Omental fat pad (tissue), 3 donors: ENCODE measurements at regions not wholly inside any gene's neighbourhood (a gene's known extent, or its start where the extent isn't known, plus 50 kb on each side); places are given as distances from the start of the nearest gene placed in this dataset.

ENCODE experiments used
- ATAC-seq: fragments of 150-250 bp; one replicate; pipeline ENCODE4 v1.9.1; 2016; ENCODE audit warnings: mild to moderate bottlenecking, moderate library complexity; ENCODE audit not compliant: low FRiP score
- DNase-seq: peaks from one replicate; pipeline ENCODE4 v3.0.0-alpha.2; 2019; ENCODE audit warnings: low spot score
- TF ChIP-seq, protein P1 (sequence below), 3 donors: fragments of 450-650 bp; IDR thresholded peaks; one replicate each; pipeline ENCODE4 v1.5.1; 2016 to 2017; ENCODE audit warnings: antibody characterized with exemption in 3 of 3, mild to moderate bottlenecking in 3 of 3, moderate library complexity in 2 of 3

DNA sequence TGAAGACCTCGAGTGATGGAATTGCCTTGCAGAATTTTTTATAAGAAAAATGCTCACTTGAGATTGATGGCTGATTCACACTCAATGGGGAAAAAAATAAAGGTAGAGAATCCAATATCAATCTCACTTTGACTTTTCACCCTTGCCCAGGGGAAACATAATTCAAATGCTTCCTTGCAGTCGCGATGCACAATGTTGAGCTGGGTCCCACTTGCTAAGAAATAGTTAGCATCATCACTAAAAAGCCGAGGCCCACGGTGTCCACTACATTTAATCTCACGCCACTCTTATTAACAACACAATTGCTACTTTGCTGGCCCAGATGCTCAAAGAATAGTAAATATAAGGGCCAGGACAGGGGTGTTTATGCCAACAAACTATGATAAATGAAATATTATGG lies 223.4 kb downstream of the SPTSSA start:
- ATAC-seq (no peak), DNase-seq (no peak)
- TF ChIP-seq, protein P1, sequence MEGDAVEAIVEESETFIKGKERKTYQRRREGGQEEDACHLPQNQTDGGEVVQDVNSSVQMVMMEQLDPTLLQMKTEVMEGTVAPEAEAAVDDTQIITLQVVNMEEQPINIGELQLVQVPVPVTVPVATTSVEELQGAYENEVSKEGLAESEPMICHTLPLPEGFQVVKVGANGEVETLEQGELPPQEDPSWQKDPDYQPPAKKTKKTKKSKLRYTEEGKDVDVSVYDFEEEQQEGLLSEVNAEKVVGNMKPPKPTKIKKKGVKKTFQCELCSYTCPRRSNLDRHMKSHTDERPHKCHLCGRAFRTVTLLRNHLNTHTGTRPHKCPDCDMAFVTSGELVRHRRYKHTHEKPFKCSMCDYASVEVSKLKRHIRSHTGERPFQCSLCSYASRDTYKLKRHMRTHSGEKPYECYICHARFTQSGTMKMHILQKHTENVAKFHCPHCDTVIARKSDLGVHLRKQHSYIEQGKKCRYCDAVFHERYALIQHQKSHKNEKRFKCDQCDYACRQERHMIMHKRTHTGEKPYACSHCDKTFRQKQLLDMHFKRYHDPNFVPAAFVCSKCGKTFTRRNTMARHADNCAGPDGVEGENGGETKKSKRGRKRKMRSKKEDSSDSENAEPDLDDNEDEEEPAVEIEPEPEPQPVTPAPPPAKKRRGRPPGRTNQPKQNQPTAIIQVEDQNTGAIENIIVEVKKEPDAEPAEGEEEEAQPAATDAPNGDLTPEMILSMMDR (IDR thresholded peaks at IDR 0.05): no peak

DNA sequence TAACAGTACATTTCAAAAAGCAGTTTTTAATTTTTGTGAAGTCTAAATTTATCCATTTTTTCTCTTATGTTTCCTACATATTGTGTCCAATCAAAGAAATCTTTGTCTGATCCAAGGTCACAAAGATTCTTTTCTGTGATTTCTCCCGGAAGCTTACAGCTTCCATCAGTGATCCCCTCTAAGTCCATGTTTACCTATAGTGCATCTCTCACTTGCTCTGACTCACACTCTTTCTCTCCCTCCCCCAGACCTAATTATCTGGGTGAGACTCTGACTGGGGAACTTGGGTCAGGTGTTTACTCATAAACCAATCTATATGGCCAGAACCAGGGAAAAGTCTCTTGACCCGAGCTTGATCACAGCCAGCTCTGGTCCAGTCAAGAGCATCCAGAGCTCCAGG lies 224.4 kb downstream of the SPTSSA start:
- DNase-seq: no peak
- TF ChIP-seq, protein P1 (IDR thresholded peaks at IDR 0.05): no peak
- ATAC-seq: no peak

DNA sequence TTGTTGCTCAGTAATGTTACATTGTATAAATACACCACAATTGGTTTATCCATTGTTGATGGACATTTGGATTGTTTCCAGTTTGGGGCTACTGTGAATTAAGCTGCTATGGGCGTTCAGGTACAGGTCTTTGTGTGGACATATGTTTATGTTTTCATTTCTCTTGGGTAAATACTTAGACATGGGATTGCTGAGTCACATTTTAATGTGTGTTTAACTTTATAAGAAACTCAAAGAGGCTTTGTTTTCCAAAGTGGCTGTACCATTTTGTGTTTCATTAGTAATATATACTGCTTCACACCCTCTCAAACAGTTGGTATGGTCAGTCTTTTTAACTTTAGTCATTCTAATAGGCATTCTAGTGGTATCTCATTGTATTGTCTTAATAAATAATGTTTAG lies 225.0 kb downstream of the SPTSSA start:
- no peak for ATAC-seq

DNA sequence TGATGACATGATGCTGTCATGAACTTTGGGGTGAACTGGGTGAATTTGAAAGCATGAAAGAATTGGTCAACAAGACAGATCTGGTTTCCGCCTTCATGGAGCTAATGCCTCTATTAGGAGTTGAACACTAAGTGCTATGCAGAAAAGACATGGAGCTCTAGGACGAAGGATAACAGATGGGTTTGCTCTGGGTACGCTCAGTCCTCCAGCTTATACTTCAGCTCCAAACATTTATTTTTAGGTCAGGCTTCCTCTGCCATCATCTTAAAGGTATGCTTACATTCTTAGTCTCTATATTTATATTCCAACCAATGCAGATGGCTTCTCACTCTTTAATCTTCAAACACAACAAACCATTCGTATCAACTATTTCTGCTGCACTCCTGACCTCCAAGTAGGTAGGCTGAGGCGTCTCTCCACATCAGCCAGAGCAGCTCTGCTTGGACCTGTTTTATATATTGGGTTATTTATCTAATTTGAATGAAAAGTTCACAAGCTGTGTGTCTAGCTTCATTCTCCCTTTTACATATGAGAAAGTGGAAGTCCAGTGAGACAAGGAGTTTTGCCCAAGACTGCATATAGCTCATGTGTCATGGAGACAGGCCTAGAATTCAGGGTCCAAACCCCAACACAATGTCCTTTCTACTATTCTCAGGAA lies 226.3 kb downstream of the SPTSSA start:
- ATAC-seq (no peak), DNase-seq (no peak)
- TF ChIP-seq, protein P1 (IDR thresholded peaks at IDR 0.05): no peak

More for the DNA sequence above, 225.0 kb downstream of the SPTSSA start:
- TF ChIP-seq, protein P1 (IDR thresholded peaks at IDR 0.05): no peak
- DNase-seq: no peak

DNA sequence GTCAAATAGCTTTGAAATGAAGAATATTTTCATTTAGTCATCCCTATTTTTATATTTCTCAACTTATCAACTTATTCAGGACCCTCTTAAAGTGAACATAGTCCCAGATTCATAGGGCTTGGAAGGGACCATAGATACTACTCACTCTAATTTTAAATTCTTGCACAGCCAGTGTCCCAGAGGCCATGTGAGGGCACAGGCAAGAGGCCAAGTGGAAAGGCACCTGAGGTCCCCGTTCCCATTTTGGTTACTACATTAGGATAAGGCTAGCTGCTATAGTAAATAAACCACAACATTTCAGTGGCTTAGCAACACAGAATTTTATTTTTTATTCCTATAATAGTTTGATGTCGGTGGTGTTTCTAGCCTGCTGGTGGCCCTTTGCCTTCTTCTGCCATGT lies 227.8 kb downstream of the SPTSSA start:
- TF ChIP-seq, protein P1 (IDR thresholded peaks at IDR 0.05): no peak
- ATAC-seq: no peak
- no peak for DNase-seq

DNA sequence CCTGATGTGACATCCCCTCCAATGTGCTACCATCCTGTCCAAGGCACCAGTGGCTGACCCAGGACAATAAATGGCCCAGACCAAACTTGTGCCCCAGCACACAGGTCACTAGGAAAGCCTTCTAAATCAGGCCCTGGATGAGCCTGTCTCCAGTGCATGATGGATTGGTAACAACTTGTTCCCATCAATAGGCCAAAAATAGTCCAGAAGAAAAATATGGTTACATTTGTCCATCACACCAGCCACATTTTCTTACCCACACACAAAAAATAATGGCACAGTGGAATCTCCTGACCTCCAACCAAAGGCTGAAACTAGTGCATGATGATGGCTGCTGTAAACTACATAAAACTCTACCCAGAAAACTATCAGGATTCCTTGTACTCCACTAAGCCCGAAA lies 228.4 kb downstream of the SPTSSA start:
- TF ChIP-seq, protein P1 (IDR thresholded peaks at IDR 0.05): no peak
- DNase-seq (no peak), ATAC-seq (no peak)

DNA sequence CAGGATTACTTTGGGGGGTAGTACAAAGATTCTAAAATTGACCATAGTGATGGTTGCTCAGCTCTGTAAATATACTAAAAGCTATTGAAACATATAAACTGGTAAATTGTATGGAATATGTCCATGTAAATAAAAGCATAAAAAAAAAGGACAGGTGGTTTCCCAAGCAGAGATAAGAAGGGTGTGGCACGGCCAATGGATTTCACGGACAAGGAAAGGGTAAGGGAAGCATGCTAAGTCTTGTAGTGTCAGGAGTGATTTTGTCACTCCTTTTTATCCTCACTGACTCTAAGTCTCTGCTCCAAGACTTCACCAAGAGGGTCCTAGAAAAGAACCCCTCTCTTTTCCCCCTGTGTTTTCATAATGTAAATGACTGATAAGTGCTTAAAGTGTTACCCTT lies 229.2 kb downstream of the SPTSSA start:
- no peak for ATAC-seq
- DNase-seq: no peak
- TF ChIP-seq, protein P1 (IDR thresholded peaks at IDR 0.05): no peak
